ENCODE measurements at regions not wholly inside any gene's neighbourhood (a gene's known extent, or its start where the extent isn't known, plus 50 kb on each side); places are given as distances from the start of the nearest gene placed in this dataset.

DNA sequence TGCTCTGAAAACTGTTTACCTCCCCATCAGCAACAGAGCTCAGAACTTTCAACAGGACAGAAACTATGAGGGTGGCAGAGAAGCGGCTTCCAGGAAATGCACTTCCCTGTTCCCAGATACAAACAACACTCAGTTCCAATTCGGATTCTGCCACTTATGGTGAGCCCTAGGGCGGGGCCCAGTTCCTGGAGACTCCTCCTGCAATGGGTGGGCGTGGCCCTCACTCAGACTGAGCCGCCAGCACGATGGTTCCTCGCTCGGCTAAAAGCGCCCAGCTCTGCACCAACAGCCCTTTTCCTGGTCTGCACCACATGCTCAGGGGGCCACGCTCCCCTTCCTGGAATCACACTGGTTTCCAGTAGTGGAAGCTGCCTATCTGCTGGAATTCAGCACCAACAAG is 314.1 kb downstream of the CTTN start:
- DNase-seq: no peak

DNA sequence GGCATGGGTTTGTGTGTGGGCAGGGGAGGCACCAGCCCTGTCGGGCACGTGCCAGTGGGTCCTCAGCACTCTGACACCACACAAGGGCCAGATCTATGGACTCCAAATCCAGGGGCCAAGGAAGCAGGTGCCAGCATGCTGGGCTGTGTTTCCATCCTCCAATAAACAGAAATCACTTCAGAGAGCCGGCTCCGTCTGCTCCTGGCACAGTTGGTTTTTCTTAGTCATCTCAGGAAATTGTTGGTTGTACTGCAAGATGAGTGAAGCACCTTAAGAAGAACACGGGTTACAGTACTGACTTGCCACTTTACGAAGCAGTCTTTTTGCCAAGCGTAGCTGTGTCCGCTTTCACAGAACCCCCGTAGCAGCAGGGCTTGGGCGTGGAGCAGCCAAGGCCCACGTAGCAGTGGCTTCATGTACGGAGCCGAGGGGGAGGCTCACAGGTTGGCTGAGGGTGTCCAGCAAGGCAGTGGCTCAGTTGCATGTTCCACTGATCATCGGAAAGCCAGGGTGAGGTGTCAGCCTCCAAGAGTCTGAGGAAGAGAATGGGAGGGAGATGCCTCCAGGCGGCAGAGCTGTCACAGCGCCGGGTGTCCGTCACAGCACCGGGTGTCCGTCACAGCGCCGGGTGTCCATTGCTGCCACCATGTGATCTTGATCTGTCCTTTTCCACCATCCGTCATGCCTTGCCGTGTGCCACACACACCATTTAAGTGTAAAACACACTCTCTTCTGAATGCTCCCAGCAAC is 314.9 kb downstream of the CTTN start:
- no peak for DNase-seq

DNA sequence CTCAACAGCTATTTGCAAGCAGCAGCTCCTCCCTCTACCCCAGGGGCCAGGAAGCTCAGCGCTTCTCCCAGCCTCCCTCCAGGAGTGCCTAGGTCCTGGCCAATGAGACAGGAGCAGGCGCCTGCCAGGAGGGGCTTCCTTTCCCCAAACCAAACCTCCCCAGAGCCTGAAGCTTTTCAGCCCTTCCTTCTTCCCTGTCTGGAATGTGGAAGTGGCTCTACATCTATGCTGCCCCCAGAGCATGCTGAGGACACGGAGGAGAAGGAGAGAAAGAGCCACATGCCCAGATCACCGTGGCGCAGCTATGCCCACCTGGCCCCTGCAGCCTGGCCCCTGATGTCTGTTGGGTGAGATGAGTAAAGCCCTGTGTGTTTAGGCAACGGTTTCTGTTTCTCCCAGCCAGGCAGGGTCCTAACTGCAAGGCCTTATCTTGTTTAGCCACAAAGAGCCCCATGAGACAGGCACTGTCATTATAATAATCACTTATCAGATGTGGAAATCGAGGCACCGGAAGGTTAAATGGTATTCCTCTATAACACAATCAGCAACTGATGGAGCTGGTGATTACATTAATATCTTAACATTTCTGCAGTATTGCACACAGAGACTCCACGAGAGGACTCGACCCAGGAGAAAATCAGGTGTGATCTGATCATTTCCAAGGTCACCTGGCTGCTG is 315.8 kb downstream of the CTTN start:
- no peak for DNase-seq

GRCh38 chr11:70715166-70715951 is 317.0 kb downstream of the CTTN start:
- DNase-seq: no peak

- no peak for DNase-seq
Measured at GRCh38 chr11:70716216-70716615, 317.9 kb downstream of the CTTN start.

- no peak for DNase-seq
Measured at GRCh38 chr11:70716986-70717775, 318.9 kb downstream of the CTTN start.

DNA sequence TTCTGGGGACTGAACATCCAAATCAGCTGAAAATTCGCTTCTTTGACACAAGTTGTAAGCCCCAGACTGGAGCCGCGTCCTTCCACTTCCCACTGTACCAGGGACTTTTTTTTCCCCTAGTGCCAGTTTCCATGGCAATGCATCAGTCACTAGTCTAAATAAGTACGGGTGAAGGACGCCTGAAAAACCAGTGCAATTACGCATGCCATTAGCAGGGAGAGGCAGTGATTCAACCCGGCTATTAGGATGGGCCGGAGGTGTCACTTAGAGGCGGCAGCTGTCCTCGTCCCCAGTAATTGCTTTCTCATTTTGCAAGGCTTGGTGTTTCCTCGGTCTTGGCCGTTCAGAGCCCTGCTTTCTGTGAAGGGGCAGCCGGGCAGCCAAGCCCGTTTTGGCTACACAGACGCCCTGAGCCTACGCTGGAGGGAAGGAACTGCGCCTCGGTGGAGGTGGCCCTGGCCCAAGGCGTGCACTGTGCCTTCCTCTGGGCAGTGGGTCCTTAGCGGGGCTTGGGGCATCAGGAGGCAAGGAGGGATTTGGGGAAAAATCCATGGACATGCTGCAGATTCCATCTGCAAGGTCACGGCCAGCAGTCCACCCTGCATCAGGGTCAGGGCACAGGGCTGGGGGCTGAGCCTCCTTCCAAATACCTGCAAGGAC is 319.7 kb downstream of the CTTN start:
- DNase-seq: peak; percentile 48

- no peak for DNase-seq
Measured at GRCh38 chr11:70719516-70719915, 321.2 kb downstream of the CTTN start.

GRCh38 chr11:70720281-70720680 is 322.0 kb downstream of the CTTN start:
- DNase-seq: no peak

GRCh38 chr11:70721006-70721405 is 322.7 kb downstream of the CTTN start:
- DNase-seq: no peak

- DNase-seq: no peak
Measured at GRCh38 chr11:70725278-70725677, 326.9 kb downstream of the CTTN start.

- no peak for DNase-seq
Measured at GRCh38 chr11:70725739-70726138, 327.4 kb downstream of the CTTN start.

DNA sequence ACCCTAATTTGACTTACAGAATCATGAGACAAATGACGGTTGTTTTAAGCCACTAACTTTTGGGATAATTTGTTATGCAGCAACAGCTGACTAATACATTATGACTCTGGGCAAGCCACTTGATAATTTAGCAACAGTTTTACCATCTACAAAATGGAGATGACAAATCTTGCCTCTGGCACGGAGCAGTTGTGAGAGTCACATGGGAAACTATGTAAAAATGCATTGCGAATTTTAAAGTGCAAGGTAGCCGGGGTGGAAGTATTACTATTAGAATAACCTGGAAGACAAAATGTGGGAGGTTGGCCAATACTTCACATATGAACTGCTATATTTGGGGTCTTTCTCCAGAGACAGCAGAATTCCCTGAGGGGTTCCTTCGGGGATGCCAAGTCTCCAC is 328.7 kb downstream of the CTTN start:
- no peak for DNase-seq

DNA sequence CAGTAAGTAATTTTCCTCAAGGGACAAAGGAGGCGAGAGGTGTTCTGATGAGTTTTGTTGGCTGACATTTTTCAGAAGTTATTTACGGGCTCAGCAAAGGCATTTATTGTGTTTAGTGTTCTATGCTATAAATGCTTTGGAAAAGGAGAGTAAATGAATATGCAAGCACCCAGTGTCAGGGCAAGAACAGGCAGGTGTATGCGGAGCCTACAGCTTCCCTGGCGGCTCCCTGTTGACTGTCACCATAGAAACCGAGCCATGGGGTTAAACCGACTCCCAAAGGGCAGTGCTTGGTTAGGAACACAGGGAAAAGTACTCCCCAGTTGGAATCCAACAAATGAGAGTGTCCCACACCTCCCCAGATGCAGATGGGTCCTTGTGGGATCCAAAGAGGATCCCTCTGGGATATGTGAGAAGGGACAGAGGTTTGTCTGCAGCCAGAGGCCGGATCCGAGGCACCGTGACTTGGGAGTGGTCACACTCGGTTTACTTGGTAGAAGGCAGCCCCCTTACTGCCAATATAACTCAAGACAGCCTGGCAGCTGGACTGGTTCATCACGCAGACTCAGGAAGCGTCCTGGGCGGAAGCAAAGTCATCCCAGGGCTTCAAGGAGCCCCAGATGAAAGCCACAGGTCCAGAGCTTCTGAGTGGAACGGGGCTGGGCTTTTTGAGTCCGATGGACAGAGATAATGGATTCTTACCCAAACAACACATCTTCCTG is 329.7 kb downstream of the CTTN start:
- DNase-seq: peak; percentile 57

GRCh38 chr11:70729949-70730348 is 331.6 kb downstream of the CTTN start:
- DNase-seq: no peak

DNA sequence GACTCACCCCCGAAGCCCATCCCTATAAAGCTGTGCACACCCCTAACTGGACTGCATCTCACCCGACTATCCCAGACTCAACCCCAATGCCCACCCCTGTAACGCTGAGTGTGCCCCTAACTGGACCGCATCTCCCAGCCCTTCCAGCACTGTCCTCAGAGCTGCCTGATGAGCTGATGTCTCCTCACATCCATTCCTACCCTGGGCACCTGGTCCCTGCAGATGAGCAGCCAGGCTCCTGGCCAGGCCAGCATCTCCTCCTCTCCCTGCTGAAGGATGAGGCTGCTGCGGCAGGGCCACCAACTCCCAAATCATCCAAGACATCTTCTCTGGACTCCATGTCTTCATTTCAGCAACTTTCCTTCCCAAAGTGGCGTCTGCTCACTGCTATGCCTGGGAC is 332.1 kb downstream of the CTTN start:
- DNase-seq: no peak

- no peak for DNase-seq
Measured at GRCh38 chr11:70731271-70732022, 333.1 kb downstream of the CTTN start.

- no peak for DNase-seq
Measured at GRCh38 chr11:70732023-70732880, 333.9 kb downstream of the CTTN start.

- no peak for DNase-seq
Measured at GRCh38 chr11:70732881-70733196, 334.5 kb downstream of the CTTN start.

Measured in NCI-H1417 treated with DMSO at 0.1 percent for 48 hours (cell line).